ENCODE measurements at regions not wholly inside any gene's neighbourhood (a gene's known extent, or its start where the extent isn't known, plus 50 kb on each side); places are given as distances from the start of the nearest gene placed in this dataset.

DNA sequence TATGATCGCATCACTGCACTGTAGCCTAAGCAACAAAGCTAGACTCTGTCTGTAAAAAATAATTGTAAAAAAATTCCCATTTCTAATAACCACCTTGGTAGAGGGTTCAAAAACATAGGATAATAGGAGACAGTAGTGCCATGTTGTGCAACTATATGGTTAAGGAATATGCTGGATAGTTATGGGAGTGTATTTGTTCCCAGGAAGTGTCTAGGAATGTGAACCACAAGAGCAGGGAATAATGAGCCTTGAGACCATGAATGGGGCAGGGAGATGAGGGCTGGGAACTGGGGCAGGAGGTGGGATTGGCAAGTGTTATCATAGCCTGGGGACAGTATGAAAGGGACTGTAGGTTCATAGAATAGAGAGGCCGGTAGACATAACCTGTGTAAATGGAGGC is 50.4 kb downstream of the RUSC2 start:
- no peak for DNase-seq

DNA sequence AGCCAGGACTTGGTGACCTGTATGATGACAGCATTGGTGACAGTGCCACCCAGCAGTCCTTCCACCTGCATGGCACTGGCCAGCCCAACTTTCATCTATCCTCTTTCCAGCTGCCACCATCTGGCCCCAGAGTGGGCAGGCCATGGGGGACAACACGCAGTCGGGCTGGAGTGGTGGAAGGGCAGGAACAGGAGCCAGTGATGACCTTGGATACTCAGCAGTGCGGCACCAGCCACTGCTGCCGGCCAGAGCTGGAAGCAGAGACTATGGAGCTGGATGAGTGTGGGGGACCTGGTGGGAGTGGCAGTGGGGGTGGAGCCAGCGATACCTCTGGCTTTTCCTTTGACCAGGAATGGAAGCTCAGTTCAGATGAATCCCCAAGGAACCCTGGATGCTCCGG is 56.9 kb downstream of the RUSC2 start:
- DNase-seq = no peak

DNA sequence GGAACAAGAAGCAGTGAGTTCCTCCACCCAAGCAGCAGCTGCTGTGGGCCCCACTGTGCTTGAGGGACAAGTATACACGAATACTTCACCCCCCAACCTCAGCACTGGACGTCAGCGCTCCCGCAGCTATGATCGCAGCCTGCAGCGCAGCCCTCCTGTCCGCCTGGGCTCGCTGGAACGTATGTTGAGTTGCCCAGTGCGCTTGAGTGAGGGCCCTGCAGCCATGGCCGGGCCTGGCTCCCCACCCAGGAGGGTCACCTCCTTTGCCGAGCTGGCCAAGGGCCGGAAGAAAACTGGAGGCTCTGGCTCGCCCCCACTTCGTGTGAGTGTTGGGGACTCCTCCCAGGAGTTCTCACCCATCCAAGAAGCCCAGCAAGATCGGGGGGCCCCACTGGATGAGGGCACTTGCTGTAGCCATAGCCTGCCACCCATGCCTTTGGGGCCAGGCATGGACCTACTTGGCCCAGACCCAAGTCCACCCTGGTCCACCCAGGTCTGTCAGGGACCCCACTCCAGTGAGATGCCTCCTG is 57.1 kb upstream of the TESK1 start:
- DNase-seq = no peak

DNA sequence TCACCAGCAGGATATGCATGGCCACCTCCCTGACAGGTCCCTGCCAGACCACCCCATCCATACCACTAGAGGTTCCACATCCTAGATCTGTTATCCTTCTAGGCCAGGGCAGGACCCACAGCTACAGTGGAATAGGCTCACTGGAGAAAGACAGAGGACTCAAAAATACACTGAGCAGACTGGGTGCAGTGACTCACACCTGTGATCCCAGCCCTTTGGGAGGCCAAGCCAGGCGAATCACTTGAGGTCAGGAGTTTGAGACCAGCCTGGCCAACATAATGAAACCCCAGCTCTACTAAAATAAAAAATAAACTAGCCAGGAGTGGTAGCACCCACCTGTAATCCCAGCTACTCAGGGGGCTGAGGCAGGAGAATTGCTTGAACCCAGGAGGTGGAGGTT is 56.5 kb upstream of the TESK1 start:
- no peak for DNase-seq

GRCh38 chr9:35549441-35549840 is 55.6 kb upstream of the TESK1 start:
- no peak for DNase-seq

- DNase-seq = no peak
Observed at GRCh38 chr9:35552376-35552775, 52.7 kb upstream of the TESK1 start.

DNA sequence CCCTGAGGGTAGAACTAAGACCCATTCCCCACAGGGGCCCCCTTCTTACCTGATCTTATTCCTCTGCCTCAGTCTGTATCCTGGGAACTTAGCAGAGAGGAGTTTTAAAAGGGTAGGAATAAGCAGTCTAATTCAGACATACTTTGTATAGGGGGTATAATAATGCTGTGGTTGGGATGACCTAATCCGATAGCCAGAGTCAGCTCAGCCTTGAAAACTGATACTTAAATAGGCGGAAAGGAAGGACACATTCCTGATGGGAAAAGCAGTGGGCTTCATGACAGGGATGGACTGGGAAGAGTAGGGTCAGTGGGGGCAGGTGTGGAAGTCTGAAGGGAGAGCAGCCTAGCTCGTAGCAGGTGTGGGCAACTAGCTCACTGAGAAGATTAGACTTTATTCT is 52.2 kb upstream of the TESK1 start:
- no peak for DNase-seq

DNA sequence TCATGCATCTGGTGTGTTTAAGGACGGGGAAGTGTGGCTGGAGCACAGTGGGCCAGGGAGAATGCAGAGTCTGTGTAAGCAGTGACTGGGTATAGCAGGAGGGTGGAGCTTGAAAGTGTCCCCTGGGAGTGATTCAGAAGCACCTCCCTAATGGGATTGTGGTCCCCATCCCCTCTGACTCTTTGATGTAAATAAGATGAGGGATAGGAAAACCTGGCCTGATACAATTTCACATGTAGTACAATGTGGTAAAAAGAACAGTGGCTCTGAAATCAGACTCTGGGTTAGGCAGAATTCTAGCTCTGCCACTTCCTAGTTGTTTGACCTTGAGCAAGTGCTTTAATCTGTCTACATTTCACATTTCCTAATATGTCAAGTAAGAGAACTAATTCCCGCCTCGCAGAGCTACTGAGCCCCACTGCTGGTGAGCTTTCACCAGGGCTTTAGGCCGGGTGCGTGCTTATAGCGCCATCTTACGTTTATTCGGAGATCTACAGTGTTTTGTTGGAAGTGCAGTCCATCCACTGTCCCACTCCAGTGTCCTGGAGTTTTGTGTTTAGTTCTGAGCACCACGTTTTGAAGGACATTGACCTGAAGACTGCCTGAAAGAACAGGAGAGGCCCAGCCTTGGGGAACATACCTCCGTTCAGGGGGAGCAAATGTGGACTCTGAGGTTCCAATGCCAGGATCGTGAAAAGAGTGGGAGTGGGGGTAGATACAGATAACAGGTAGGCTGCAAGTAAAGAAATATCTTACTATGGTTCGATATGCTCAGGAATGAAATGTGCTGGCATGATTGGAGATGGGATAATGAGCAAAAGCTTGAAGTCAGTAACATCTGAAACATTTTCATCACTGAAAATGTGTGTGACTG is 51.2 kb upstream of the TESK1 start:
- peak; percentile 26 for DNase-seq

GRCh38 chr9:35555246-35555701 is 49.8 kb upstream of the TESK1 start:
- DNase-seq = no peak
